Spleen (tissue), 11 donors: ENCODE measurements at regions not wholly inside any gene's neighbourhood (a gene's known extent, or its start where the extent isn't known, plus 50 kb on each side); places are given as distances from the start of the nearest gene placed in this dataset.

ENCODE experiments used
- DNase-seq: peaks from one replicate; pipeline ENCODE4 v3.0.0-alpha.2; 2020
- H3K27ac ChIP-seq, 8 donors: fragments of 200-600 bp; sonication (generic) in 7 of 8; 1 replicate in 4 of 8; 2 replicates in 4 of 8; pipeline versions ENCODE4 v1.5.0 to v1.8.0; 2016 to 2021; ENCODE audit warnings: inconsistent platforms in 4 of 8, mild to moderate bottlenecking in 4 of 8, moderate library complexity in 1 of 8
- H3K27me3 ChIP-seq, 7 donors: fragments of 200-600 bp; sonication (generic) in 6 of 7; replicated peaks in 1 of 7; 1 replicate in 4 of 7; 2 replicates in 3 of 7; pipeline versions ENCODE4 v1.5.0 to v1.8.0; 2016 to 2021; ENCODE audit warnings: inconsistent platforms in 3 of 7, mild to moderate bottlenecking in 1 of 7
- H3K36me3 ChIP-seq, 6 donors: fragments of 200-600 bp; sonication (generic) in 5 of 6; 1 replicate in 4 of 6; 2 replicates in 2 of 6; pipeline versions ENCODE4 v1.5.0 to v1.8.0; 2016 to 2021; ENCODE audit warnings: inconsistent platforms in 2 of 6
- H3K4me1 ChIP-seq, 6 donors: fragments of 200-600 bp; sonication (generic) in 5 of 6; 1 replicate in 3 of 6; 2 replicates in 3 of 6; pipeline versions ENCODE4 v1.5.0 to v1.8.0; 2016 to 2021; ENCODE audit warnings: inconsistent platforms in 3 of 6
- H3K4me3 ChIP-seq, 8 donors: fragments of 200-600 bp; sonication (generic) in 7 of 8; 1 replicate in 4 of 8; 2 replicates in 4 of 8; pipeline versions ENCODE4 v1.5.0 to v1.8.0; 2016 to 2021; ENCODE audit warnings: inconsistent platforms in 4 of 8, mild to moderate bottlenecking in 4 of 8, moderate library complexity in 2 of 8
- H3K9me3 ChIP-seq, 8 donors: fragments of 200-600 bp; sonication (generic) in 7 of 8; 1 replicate in 4 of 8; 2 replicates in 4 of 8; pipeline versions ENCODE4 v1.5.0 to v1.8.0; 2016 to 2021; ENCODE audit warnings: inconsistent platforms in 4 of 8
- CTCF ChIP-seq, 11 experiments: fragments of 200-600 bp in 7 of 11; fragments of 450-650 bp in 4 of 11; sonication (generic) in 4 of 11; IDR thresholded peaks in 8 of 11; conservative IDR thresholded peaks in 3 of 11; 1 replicate in 7 of 11; 2 replicates in 4 of 11; pipeline versions ENCODE4 v1.4.0 to v1.8.0; 2016 to 2021; ENCODE audit warnings: antibody characterized with exemption in 11 of 11, inconsistent platforms in 4 of 11, mild to moderate bottlenecking in 1 of 11
- POLR2A ChIP-seq, 3 donors: fragments of 450-650 bp; IDR thresholded peaks; one replicate each; pipeline ENCODE4 v1.5.1; 2017; ENCODE audit warnings: antibody characterized with exemption in 3 of 3, mild to moderate bottlenecking in 1 of 3
- POLR2AphosphoS5 ChIP-seq, 3 donors: sonication (generic); formaldehyde crosslinking; IDR thresholded peaks; one replicate each; pipeline ENCODE4 v1.5.1; 2017; ENCODE audit warnings: antibody characterized with exemption in 3 of 3
- WGBS, 5 donors: extraction: QIAGEN DNeasy Blood & Tissue Kit in 3 of 5; methylation state at CpG; one replicate each; pipeline versions ENCODE4 v1.1.5 to v1.1.7; 2013 to 2018; 5-methylcytosine and 5-hydroxymethylcytosine counted together
- intact Hi-C: fragments of 100-400 bp; cut with DNase I; formaldehyde crosslinking; loops from one replicate; pipeline ENCODE4 v1.15.0; 2023; ENCODE audit warnings: low total_unique reads
- small RNA-seq, 4 donors: library from RNA; depleted of rRNA; stranded (forward); fragments of <200 nt; gene quantifications; one replicate each; pipeline ENCODE3, GENCODE V24; 2016
- donor health status: healthy with polysubstance abuse.
- donor health status: DM: no; HTN: no; CAD: no; lungs with moderate emphysema.
- donor health status: DM: no; HTN: no; CAD: no.
- donor health status: Bipolar disorder and iron deficiency.
- donor health status: healthy.
- donor health status: DM: no; HTN: no; CAD: no.
- donor health status: DM: yes; HTN: yes; CAD: no.

DNA sequence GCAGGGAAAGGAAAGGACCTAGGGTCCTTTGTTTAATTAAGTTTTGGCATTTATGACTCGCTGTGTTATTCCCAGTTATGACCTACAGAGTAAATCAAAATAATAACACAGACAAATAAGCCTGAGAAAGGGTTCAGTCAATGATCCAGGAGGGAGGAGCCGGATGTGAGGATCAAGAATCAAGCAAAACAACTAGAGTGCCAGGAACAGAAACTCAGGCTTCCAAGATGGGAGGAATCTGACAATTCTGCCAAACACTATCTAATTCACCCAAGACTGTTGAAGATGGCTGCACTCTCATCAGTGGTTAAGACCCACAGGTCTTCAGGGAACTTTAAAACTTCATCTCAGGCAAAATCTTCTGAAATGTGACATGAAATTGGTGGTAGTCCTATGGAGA is 50.3 kb upstream of the PIP4K2A start:
- Histone ChIP-seq H3K27me3 (no peaks in the 10 kb centered on the region), H3K4me3 (no peak overlapping the region), H3K36me3 (no peaks in the 10 kb centered on the region), H3K9me3 (peaks cover 0 to 8% (median 0%) of the 10 kb centered on the region in 8 donors), H3K4me1 (peaks cover 5 to 36% (median 27%) of the 10 kb centered on the region in 6 donors), H3K27ac (peak overlapping the region in 5 of 8 donors; percentile 33 to 72 (median 36))
- intact Hi-C loops: no loop called here
- 85 to 95% (median 86%) methylated on average over 2 of the region's 2 CpGs for WGBS, 5 donors
- TF ChIP-seq CTCF (IDR thresholded peaks at IDR 0.05 in 8 of 11, conservative IDR thresholded peaks at IDR 0.05 in 3 of 11) (no peak), POLR2A (IDR thresholded peaks at IDR 0.05) (no peak), POLR2AphosphoS5 (IDR thresholded peaks at IDR 0.05) (no peak)
- no peak for DNase-seq

Small RNA genes in the stretch of these regions (small RNA-seq; reads per million reads assigned to genes)
- gene RNU6-413P: 0 reads per million in 4 donors
